Stimulated activated CD4-positive, alpha-beta T cell treated with anti-CD3 and anti-CD28 coated beads, Interleukin-15, amount 100 ng/mL, for 48 hours (primary cell): ENCODE measurements at regions not wholly inside any gene's neighbourhood (a gene's known extent, or its start where the extent isn't known, plus 50 kb on each side); places are given as distances from the start of the nearest gene placed in this dataset.
"Not testable (repeated sequence)": the region's sequence is repeated elsewhere in the genome, so short reads cannot be mapped to it uniquely, and the experiment has no call there.

Source experiments
- DNase-seq, 2 donors: peaks; one replicate each; pipeline ENCODE4 v3.0.0-alpha.2; 2020; ENCODE audit warnings: low read depth in 2 of 2

DNA sequence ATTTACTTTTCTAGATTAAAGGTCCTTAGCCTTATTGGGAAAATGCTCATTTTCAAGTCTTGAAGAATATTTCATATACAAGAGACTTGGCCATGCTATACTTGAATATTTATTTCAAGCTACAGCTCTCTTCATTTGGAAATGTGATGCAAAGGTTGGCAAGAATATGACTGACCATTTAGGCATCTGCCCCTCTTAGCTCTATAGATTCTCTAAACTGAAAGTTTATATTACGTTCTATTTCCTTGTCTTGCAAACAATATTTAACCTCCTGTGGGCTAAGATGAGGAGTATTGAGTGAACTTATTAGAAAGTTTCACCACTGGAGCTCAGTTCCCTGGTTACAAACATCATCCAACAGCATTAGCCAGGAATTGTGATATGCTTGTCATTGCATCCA lies 593.1 kb downstream of the MAT2B start:
- no peak for DNase-seq

DNA sequence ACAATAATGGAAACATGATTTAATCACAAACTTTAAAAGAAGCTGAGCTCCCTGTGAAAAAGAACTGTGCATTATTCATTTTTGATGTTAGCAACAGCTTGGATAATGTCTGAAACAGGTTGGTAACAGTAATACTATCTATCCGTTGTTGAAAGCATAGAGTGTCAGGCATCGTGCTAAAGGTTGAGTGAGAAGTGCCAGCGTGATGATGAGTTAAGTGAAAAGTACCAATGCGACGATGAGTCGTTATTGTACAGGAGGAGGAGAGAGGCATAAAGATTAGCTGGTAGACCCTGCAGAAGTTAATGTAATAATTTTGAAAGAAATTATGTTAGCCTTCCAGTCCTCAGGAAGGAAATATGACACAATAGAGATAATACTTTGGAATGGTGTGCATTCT lies 593.6 kb downstream of the MAT2B start:
- DNase-seq, result no peak

DNA sequence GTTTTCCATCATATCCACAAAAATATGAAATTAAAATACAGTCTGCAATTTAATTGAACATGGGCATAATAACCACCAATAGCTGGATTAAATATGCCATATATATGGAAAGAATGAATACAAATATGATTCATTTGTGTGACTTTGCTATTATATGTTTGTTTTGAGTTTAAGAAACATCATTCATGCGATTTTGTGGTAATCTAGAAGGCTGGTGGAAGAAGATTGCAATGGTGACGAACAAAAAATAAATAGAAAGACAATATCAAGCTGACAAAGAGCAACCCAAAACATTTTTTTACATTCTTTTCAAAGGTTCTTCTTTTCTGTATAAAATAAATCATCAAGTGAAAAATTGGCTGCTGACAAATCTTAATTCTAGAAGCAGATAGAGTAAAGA lies 610.0 kb downstream of the MAT2B start:
- DNase-seq, result no peak

DNA sequence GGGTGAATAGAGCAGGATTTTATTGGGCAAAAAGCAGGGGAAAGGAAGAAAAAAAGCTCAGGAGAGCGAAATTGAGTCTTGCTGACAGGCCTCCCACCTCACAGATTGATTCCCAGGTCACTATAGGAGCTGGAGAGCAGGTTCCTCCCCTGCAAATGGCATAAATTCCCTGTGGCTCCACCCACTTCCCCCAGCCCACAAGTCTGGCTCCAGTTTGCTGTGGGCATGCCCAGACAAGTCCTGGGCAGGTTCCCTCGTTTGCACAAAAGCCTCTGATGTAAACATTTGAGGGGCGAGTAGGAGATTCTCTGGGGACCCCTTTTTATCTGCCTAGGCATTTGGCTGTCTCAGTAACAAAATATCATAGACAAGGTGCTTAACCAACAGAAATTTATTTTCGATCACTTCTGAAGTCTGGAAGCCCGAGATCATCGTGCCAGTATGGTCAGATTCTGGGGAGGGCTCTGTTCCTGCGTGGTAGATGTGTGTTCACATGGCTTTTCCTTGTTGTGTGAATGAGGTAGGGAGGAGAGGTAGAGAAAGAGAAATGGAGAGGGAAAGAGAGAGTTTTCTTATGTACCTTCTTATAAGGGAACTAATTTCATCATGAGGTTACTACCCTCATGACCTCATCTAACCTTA lies 614.5 kb downstream of the MAT2B start:
- DNase-seq, result no peak

DNA sequence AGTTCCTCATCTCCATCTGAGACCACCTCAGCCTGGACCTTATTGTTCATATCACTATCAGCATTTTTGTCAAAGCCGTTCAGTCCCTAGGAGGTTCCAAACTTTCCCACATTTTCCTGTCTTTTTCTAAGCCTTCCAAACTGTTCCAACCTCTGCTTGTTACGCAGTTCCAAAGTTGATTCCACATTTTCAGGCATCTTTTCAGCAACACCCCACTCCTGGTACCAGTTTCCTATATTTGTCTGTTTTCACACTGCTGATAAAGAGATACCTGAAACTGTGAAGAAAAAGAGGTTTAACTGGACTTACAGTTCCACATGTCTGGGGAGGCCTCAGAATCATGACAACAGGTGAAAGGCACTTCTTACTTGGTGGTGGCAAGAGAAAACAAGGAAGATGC lies 622.1 kb downstream of the MAT2B start:
- DNase-seq, result no peak

DNA sequence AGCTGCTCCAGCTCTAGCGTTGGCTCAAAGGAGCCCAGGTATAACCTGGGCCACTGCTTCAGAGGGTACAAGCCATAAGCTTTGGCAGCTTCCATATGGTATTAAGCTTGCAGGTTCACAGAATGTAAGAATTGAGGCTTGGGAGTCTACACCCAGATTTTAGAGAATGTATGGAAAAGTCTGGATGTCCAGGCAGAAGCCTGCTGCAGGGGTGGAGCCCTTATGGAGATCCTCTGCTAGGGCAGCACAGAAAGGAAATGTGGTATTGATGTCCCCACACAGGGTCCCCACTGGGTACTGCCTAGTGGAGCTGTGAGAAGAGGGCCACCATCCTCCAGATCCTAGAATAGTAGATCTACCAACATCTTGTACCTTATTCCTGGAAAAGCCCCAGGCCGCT lies 626.9 kb downstream of the MAT2B start:
- no peak for DNase-seq

DNA sequence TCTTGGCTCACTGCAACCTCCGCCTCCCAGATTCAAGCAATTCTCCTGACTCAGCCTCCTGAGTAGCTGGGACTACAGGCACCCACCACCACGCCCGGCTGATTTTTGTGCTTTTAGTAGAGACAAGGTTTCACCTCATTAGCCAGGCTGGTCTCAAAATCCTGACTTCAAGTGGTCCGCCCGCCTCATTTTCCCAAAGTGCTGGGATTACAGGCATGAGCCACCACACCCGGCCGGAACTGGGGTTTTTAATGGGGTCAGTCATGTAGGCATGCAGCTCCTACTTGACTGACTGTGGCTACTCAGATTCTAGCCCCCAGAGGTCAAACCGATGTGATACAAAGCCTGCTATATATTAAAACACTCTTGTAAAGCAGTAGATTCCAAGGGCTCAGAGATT lies 631.7 kb downstream of the MAT2B start:
- DNase-seq, result no peak

DNA sequence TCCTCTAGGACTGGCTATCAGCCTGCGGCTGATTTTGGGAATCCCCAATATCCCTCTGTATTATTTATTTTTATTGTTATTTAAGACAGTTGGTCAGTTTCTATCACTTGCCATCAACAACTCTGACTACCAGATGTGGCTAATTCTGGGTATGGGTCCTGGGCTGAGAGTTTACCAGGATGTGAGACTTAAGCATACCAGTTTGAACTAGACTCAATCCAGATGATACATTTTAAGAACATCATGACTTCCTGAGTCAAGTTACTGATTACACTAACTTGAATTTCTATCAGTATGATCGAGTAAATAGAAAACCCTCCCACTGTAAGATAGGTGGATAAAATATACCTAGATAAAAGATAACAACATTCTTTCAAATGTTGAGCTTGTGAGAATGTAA lies 634.0 kb downstream of the MAT2B start:
- DNase-seq, result no peak

DNA sequence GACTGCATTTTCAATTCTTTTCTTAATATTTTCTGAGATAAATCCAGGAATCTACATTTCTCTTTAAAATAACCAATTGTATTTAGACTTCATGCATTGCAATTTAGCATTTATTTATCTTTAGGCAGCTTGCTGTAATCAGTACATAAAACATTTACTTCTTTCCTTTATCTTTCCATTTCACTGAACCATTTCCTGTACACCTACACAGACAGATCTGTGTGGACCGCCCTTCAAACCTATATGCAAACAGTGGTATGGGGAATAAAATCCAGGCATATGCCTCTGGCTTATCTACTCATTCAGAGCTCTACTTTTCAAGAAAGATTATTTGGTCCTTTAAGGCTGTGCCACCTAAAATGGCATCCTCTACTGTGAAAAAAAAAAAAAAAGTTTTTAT lies 640.0 kb downstream of the MAT2B start:
- DNase-seq, result no peak

DNA sequence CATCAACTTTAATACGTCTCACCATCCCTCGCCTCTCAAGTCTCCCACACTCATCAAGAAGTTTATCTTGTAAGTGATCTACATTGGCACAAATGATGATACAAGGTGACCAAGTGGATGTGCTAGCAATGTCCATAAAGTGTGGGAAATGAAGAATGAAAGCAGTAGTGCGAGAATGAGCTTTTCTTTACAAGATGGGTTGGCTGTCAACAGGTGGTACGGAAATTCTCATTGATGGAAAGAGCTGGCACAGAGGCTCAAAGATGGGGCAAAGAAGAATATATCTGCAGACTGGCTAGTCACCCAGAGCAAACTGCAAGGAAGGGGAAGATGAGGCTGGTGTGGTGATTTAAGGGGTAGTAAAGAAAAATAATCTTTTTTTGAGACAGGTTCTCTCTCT lies 640.8 kb downstream of the MAT2B start:
- no peak for DNase-seq

DNA sequence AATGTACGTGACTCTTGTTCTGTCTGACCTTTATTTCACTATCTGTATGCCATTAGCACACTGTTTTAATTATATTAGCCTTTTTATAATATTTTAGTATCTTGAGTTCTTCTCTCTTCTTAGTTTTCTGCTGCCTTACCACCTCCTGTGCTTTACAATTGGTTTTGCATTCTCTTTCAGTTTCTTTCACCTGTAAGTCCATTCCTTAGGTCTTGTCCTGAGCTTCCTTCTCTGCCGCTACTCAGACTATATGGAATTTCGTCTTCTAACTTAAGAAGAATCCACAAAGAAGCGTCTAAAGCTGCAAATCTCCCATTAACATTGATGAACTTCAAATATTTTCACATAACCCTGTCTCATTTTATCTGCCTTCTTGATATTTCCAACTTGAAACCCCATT lies 642.9 kb downstream of the MAT2B start:
- no peak for DNase-seq

DNA sequence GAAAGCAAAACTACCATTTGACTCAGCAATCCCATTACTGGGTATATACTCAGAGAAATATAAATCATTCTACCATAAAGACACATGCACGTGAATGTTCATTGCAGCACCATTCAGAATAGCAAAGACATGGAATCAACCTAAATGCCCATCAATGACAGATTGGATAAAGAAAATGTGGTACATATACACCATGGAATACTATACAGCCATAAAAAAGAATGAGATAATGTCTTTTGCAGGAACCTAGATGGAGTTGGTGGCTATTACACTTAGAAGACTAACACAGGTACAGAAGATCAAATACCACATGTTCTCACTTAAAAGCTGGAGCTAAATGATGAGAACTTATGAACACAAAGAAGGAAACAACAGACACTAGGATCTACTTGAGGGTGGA lies 647.1 kb downstream of the MAT2B start:
- DNase-seq, result not testable (repeated sequence)

DNA sequence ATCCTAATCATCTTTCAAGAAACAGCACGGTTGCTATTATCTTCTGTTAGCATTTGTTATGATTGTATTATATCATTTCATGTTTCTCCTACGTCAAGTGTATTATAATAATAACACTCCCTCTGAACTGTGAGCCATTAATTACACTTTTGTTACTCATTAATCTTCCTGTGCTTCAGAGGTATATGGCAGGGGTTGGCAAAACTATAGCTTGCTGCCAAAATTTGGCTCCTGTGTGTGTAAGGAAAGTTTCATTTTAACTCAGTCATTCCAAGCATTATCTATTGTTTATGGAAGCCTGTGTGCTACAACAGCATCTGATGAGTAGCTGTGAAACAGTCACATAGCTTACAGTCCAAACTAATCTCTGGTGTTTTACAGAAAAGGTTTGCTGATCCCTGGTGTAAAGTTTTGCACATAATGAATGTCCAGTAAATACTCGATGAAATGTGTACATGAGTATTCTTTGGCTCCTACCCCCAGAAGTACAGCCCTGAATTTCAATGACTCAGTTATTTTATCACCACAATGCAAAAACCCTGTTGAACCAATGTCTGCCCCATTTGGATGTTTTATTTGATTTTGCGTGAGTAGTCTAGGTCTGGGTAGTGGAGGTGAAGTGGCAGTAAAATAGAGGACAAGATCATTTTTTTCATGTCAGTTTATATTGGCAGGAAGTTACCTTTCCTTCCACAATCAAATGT lies 648.2 kb downstream of the MAT2B start:
- no peak for DNase-seq

DNA sequence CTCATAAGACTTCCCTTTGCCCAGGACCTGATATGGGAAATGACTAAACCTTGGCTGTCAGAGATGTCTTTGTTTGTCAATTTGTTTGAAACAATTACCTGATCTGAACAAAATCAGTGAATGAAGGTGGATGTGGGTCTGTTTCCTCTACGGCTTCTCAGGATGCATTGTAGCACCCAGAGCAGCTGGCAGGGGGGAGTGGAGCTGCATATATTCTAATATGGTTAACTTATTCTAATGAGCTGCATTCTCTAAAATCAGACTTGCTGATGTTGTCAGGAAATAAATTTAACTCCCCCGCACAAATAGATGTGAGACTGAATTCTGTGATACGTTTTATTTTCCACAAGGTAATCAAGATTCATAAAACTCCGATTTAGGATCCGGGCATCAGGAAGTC lies 665.4 kb downstream of the MAT2B start:
- no peak for DNase-seq

DNA sequence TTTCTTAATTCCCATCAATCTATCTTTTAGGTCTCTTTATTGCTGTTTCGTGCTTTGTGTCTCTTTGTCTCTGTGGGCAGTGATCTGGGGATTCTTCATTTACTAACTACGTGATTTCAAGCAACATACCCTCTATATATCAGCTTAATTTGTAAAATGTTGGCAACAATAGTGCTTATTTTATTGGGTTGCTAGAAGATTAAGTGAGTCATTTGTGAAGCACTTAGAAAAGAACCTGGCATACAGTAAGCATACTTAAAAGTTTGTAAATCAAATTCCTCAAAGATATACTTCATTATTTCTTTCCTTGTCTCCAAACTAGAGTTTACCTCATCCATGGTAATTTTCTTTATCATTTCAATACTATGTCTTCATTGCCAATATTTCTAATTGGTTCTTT lies 669.7 kb downstream of the MAT2B start:
- DNase-seq, result no peak

DNA sequence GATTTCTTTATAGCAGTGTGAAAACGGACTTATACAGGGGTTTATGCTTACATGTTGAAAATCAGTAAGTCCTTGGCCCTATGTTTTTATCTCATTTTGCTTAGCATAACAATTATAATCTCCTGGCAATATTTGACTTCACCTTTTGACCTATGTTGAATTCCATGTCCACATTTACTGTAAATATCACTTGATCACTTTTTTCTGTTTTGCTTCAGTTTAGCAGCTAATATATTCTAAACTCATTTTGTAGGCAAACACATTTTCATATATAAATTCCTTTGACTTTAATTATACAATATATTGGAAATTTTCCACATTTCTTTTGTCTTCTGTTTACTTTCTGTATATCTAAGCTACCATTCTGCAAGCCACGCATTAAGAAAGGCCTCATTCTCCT lies 674.0 kb downstream of the MAT2B start:
- DNase-seq, result no peak

DNA sequence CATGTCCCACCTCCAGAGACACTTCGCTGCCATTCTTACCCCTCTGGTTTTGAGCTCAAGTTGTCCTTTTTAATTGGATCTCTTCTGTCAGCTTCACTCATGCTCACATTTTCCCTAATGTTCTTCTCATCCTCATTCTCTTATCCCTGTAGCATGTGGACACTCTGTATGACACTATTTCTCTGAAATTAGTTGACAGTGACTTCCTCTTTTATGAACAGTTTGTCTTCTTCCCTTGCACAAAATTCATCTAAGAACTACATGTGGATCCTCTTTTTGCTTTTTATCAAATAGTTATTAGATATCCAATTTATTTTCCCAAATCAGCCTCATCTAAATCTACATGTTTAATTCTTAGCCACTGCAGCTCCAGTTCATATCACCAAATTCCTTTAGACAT lies 676.2 kb downstream of the MAT2B start:
- no peak for DNase-seq

DNA sequence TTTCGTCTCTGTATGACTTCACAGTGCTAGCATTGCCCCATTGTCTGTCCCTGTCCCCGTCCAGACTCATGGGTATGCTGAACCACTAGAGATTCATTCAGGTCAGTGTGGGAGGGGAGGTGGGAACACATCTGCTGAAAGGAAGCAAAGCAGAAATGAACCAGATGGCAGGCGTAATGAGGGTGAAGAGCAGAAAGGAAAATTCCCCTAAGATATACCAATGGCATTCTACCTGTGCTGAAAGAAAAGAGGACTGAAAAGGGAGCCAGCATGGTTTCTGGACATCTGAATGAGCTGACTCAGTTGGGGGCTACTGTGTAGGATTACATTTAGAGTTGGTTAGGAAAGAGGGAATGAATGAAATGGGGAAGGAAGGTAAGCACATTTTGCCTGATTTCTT lies 678.7 kb downstream of the MAT2B start:
- DNase-seq, result no peak

DNA sequence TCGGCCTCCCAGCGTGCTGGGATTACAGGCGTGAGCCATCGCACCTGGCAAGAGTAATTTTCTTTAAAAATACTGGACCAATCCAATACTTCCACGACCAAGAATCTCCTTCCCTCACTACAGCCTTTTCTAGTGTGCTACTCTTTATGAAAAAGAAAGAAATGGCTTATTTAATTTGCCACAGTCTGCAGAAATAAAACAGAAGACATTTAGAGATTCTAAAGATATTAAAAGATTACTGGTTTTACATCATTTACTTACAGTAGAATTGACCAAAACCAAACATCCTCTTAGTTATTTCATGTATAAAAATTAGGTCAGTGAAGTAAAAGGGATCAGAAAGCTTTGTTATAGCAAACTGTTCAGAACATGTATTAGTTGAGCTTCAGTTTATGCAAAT lies 679.6 kb downstream of the MAT2B start:
- no peak for DNase-seq

DNA sequence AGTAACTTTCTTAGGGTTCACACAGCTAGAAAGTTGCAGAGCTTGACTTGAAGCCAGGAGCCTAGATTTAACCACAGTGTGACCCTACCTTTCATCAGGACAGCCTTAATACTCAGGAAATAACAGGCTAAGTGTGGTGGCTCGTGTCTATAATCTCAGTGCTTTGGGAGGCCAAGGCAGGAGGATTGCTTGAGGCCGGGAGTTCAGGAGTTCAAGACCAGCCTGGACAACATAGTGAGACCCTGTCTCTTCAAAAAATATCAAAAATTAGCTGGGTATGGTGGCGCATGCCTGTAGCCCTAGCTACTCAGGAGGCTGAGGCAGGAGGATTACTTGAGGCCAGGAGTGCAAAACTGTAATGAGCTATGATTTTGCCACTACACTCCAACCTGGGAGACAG lies 681.1 kb downstream of the MAT2B start:
- no peak for DNase-seq

DNA sequence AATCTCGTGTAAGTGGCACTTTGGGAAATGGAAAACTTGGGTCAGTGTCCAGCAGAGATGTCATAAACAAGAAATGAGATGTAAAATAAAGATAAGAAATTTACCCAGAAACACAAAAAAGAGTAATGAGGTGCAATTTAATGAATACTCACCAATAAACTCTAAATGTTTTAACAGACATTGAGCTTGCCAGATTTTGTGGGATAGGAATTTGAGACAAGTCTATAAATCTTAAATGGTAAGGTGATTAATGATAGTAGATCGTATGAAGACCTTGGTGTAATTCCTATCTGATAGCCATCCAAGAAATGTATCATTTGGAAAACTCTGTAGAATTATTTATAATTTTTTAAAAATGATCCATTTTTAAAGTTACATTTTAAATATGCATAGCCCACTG lies 682.4 kb downstream of the MAT2B start:
- no peak for DNase-seq

DNA sequence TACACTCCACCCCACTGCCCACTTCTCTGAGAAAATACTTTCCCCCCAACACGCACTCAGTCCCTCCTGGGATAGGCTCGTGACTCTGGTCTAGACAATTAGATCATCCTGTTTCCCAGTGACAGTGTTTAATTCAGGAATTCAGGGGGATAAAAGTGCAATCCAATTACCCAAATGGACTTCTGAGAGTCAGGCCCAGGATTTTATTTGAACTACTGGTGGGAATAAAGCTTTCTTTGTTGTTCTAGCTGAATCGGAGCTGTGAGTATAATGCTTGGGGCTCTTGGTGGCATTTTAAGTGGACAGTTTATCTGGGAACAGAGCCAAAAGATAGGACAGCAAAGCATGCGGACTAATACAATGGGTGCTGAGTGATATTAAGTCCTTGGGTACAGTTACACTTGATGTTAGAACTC lies 683.3 kb downstream of the MAT2B start:
- DNase-seq, result no peak

DNA sequence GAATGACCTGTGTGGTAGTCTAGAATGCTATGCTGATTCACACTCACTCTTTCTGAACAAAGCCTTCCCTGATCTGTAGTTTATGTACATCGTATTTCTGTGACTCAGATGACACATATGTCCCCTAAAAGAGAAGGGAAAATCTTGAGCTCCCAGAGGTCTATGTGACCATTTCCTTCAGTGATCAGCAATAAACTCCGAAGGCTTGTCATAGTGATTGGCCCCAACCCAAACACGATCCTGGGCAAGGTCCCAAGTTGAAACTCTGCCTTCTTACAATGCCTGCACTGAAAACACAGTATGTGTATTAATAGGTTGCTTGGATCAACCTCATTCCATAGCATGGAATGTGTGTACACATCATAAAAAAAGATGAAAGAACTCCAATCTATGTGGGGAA lies 685.8 kb downstream of the MAT2B start:
- no peak for DNase-seq

DNA sequence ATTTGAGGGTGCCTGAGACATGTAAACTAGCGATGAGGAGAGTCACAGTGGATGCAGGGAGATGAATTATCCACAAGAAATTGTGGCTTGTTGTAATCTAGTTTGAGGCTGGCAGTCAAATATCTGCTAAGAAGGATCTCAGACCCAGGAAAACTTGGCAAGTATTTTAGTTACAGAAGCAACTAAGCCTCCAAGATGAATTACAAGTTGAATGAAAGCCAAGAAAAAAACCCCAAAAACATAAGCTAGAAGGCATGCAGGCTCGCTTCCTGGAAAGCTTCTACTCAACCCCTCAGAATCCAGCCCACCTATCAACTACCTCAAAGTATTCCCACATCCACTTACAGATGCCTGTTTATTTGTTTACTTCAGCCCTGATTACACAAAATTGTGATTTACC lies 696.9 kb downstream of the MAT2B start:
- no peak for DNase-seq
